NCI-H69 (cell line): ENCODE measurements at regions not wholly inside any gene's neighbourhood (a gene's known extent, or its start where the extent isn't known, plus 50 kb on each side); places are given as distances from the start of the nearest gene placed in this dataset.
"Not testable (repeated sequence)": the region's sequence is repeated elsewhere in the genome, so short reads cannot be mapped to it uniquely, and the experiment has no call there.

ENCODE experiments used
- DNase-seq: peaks from one replicate; lab custom pipeline; 2025; lab: John Stamatoyannopoulos, UW

DNA sequence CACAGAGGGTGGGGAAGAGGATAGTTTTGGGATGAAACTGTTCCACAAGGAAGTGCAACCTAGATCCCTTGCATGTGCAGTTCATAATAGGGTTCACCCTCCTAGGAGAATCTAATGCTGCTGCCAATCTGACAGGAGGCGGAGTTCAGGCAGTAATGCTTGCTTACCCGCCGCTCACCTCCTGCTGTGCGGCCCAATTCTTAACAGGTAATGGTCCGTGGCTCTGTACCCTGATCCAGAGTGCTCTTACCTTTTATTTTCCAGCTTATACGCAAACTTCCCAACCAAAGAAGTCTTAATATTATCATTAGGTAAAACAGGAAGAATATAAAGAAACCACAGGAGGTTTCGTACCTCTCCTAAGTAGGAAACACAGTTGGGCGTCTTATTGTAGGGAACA, 82.7 kb upstream of the CD302 start:
- peak; percentile 92 for DNase-seq

DNA sequence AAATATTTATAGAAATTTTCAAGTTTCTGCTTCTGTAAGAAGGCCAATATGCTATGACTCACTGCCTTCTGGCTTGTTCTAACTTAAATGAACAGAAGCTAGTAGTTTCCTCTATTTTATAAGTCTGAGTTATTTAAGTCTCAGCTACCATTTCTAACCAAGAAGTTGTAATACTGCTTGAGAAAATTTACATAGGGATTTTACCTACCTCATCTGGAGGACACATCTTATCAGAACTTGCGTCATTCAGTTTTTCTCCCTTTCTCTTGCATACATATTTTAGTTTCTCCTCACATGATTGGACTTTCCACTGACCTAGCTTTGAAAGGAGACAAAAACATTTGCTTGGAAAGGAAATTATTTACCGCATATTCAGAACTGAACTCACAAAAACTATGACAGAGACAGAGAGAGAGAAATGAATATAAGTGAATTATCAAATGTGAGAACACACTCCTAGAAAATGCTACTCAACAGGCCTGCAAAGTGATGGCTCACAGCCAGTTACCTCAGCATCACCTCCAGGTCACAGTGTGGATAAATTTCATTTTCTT, 81.1 kb upstream of the CD302 start:
- no peak for DNase-seq

DNA sequence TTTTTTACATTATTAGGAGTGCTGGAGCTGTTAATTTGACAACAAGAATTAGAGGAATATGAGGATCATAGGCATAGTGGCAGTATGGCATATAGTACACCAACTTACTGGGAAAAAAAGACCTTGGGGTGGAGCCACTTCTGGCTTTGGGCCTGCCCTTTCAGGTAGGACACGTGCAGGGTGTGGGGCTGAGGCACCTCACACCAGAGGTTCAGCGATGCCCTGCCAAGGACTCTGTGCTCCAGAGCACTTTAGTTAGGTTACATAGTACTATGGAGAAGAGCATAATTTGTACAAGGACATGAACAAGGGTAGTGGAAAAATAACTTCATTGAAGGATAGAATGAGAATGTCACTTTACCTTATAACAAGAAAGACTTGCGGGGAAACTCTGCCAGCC, 77.1 kb upstream of the CD302 start:
- peak; percentile 36 for DNase-seq

DNA sequence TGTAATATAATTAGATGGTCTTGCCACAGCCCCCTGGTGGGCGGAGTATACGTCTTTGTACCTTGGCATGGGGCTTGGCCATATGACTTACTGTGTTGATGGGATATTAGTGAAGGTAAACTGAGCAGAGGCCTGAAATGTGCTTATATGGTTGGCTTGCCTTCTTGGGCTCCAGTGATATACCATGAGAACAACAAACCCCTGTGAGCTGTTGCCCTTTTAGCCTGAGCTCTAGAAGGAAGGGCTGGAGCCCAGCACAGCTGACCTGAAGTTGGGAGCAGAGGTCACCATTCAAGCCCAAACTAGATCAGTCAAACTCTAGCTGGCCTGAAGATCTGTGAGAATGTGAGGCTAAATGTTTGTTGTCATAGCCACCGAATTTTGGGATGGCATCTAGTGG, 75.2 kb upstream of the CD302 start:
- DNase-seq: peak; percentile 54

DNA sequence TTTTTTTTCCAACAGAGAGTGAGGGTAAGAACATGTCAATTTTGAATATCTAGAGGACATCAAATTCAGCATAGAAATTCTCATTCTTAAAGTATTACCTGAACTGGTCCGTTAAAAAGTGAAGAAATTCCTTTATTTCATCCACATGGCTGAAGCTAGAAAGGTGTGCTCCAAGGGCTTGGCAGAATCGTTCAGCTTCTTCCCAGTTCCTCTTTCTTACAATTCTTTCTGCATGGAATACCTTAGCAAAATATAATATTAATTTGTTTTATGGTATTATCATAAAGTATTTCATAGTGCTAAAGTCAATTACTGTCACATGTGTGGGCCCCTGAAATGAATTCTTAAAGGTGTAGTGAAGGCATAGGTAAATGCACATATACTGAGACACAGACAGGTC, 74.3 kb upstream of the CD302 start:
- no peak for DNase-seq

DNA sequence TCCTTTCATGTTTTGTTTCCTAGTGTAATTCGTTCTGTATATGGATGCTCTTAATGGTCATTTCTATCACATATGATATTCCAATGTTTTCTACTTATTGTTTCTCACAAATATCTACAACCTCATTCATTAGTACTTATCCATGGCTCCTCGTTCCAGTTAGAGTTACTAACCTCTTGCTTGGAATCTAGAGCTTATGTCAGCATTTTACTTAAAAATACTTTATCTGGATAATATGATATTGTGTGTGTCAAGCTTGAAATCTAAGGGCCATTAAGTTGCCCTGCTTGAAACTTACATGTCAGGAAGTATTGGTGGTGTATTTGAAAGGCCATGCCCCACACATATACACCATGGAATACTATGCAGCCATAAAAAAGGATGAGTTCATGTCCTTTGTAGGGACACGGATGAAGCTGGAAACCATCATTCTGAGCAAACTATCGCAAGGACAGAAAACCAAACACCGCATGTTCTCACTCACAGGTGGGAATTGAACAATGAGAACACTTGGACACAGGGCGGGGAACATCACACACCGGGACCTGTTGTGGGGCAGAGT, 70.7 kb upstream of the CD302 start:
- not testable (repeated sequence) for DNase-seq

DNA sequence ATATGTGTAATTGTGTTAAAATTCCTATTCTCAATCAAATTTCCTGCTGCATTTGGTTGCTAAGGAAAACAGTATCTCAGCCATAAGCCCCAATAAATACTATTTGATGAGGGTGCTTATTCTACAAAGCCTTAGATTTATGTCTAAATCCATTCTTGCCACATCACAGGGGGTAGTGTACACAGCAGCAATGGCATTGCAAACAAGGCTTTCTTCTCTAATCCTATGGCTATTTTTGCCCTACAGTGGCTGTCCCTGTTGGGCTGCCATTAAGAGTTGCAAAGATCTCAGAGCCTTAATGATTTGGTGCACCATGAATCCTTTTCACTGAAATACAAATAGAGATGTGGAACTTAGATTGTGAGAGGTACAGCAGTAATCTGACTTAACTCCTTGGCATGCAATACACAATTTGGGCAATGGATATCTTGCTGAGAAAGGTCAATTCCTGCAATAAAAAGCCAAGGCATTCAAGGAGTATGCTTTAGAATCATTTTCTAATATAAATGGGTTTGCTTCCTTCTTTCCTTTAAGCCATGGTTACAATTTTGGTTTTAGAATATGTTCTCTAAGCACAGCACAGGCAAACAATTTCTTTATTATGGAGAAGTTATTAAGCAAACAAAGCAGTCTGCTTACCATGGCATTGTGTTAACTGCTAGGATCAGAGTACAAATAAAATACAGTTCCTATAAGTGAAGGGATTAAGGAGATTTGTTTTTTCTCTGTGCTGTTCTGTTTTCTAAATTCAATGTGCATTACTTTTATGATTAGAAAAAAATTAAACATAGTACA, 69.8 kb upstream of the CD302 start:
- peak; percentile 94 for DNase-seq

DNA sequence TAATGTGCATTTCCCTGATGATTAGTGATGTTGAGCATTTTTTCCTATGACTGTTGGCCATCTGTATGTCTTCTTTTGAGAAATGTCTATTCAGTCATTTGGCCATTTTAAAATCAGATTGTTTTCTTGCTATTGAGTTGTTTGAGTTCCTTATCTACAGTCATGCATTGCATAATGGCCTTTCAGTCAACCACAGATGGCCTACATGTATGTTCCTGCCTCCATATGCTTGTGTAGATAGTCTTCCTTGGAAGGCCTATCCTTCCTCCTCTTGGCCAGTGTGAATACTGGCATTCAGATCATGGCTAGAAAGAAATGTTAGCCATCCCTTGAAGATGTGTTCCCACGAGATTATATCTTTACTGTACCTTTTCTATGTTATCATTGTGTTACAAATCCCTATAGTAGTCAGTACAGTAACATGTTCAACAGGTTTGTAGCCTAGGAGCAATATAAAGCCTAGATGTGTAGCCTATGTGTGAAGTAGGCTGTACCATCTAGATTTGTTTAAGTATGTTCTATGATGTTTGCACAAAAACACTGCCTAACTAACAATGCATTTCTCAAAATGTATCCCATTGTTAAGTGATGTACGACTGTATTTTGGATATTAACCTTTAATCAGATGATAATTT, 65.6 kb upstream of the CD302 start:
- no peak for DNase-seq

DNA sequence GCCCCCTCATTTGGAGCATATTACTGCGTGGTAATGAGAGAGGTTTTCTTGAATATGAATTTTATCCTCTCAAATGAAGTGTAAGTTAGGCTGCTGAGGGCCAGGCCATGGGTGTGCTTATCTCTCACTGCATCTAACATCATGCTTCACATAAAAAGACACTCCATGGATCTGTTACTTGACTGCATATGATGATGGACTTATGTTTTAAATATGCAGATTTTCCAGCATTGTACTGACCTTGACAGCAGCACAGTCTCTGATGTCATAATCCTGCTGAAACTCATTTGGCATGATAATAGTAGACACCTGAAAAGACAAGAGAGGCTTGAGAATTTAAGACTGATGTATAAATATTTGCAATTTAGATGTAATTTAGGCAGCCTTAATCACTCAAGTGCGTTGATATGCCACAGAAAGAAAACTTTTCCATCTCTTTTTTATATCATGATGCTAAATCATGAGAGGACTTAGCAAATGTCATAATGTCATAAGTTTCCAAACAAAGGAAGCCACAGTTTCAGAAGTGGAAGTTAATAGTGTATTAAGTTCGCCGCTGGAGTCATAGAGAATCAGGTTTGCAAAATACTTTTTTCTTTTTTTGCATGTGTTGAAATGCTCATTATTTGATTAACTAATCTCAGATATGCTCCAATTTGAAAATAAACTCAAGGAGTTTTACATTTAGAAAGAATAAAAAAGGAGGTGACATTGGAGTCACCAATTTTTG, 62.7 kb upstream of the CD302 start:
- no peak for DNase-seq

DNA sequence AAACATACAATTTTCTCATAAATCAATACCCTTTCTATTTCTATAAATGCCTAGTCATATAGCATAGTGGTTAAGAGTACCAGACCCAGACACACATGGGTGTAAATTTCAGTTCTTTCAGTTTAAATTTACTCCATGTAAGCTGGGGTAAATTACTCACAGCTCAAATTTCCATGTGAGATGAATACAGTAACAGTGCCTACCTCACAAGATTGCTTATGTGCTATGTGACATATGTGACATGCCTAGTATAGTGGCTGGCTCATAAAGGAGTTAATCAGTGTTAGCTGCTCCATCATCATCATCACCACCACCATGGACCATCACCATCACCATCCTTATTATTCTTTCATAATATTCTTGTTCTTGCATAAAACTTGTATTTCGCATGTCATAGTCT, 61.6 kb upstream of the CD302 start:
- no peak for DNase-seq

DNA sequence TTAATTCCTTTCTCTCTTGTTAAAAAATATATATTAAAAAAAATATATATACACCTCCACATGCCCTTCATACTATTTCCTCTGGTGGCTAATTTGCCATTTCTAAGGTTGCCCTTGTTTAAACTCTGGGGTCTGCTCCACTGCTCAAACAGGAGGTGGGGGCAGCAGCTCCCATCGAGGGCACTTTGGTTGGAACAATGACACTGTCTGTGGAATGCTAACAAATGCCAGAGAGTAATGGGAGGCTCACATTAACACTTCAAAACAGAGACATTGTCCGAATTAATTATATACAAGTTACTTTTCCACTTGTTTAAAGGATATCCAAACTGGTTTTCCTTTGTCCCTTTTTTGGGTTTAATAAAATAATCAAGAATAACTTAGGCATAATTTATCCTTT, 58.8 kb upstream of the CD302 start:
- no peak for DNase-seq

DNA sequence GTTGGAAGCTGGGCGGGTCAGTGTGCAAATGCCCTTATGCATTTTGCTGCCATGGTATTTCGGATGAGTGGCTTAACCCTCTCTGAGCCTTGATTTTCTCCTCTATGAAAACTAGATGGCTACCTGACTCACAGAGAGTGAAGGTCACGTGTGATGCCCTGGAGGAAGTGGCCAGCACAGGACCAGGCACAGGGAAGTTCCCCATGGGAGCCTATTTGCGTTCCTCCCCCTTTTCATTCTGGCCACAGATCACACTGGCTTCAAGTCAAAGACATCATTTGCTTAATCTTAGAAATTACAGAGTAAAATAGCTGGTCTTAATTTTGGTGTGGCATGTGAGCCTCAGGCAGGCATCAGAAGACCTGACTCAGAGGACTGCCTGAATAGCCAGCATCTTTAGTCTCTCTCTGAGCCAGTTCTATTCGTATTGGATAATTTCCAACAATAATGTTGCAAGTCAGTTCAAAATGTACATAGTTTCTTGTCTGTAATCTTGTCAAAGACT, 57.6 kb upstream of the CD302 start:
- DNase-seq: peak; percentile 16

DNA sequence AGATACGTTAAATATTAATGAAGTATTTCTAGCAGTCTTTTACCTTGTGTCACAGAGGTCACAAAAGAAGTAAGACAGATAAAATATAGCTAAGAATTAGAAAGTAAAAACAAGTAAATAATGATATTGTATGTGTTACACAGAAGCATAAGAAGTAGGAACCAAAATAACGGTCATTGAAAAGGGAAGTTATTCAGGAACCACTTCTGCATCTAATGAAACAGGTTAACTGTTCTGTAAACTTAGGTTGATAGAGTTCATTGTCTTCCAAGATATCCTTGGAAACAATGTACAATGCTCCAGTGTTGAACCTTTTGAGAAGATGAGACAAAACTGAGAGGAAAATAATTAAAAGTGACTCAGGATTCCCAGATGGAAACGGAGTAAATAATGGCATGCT, 57.1 kb upstream of the CD302 start:
- DNase-seq: no peak

DNA sequence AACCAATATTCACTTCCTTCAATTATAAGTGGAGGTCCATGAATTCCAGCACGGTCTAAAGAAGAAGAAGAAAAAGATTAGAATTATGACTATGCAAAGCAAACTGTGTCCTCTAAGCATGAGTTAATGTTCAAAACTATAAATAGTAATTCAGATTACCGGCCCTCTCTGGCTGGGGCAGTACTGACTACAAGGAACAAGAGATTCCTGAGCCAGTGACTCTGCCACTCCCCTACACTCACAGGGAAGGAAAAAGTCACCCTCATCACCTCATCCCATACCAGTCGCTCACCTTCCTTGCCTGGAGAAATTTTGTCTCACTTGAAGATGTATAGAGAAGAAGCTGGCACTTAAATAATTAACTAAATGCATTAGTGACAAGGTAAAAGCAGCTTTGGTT, 56.5 kb upstream of the CD302 start:
- no peak for DNase-seq

DNA sequence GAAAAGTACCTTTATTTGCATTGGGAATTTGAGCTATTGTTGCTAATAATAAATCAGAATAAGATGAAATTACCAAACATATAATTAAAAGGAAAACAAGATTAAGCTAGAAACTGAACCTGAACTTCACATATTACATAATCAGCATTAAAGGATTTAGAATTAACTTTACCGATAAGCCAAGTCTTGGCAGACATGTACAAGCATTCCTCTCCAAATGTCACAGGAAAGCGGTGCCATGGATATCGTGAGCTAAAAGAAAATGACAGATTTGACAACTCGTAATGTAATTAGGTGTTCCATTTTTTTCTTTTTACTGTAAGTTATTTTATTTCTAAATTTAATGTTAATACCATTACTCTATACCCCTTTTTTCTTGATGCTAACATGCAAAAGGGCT, 55.1 kb upstream of the CD302 start:
- DNase-seq: no peak

DNA sequence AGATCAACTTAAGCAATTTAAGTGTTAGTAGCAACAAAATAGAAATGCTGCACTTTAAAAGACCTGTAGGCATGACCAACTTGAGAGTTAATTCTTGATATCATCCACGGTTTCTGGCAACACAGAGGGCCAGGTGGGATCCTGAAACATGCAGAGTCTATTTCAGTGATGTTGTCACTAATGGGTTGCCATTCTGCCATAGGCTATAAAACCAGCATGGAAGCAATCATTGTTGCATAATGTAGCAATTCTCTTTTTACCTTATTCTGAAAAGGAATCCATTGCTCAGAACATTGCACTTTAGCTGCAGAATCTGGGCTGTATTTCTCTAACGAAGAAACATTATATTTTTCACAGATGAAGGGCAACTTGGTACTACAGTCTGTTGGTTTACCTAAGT, 53.9 kb upstream of the CD302 start:
- peak; percentile 48 for DNase-seq

DNA sequence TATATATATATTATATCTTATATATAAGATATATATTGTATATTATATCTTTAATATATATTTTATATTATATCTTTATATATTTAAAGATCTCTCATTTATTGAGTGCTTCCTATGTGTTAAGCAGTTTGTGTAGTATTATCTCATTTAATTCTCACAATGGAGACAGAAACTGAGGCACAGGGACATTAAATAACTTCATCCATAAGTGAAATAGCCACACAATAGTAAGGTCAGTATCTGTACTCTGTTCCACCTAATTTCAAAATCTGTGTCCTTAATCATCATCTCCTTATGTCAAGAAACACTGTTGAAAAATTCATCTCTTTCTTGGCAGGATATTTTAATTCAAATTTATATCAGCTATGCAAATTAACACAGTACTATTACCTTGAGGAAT, 52.8 kb upstream of the CD302 start:
- DNase-seq: no peak

DNA sequence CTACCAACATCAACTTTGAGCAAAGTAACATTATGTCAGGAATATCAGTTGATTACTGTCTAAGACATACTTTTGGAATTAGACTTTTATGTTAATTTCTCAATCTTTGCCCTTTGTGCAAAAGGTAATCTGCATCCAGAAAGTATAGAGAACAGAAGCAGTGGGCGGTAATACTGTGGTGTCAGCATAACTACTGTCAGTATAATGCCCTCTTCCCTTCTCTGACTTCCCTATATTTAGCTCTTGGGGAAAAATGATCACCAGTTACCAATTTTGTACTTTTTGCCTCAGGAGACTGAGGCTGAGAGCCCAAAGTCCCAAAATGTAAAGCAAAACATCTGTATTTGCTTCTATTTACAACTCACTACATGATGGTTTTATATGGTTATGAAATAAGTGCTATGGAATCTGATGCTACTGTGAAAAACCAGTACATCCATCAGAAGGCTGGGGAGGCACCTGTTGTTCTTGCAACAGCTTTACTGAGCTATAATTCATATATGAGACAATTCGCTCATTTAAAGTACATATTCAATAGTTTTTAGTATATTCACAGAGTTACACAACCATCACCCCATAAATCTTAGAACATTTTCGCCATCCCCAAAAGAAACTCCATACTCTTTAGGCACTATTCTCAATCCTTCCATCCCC, 51.3 kb upstream of the CD302 start:
- no peak for DNase-seq
